ENCODE measurements at regions not wholly inside any gene's neighbourhood (a gene's known extent, or its start where the extent isn't known, plus 50 kb on each side); places are given as distances from the start of the nearest gene placed in this dataset.

DNA sequence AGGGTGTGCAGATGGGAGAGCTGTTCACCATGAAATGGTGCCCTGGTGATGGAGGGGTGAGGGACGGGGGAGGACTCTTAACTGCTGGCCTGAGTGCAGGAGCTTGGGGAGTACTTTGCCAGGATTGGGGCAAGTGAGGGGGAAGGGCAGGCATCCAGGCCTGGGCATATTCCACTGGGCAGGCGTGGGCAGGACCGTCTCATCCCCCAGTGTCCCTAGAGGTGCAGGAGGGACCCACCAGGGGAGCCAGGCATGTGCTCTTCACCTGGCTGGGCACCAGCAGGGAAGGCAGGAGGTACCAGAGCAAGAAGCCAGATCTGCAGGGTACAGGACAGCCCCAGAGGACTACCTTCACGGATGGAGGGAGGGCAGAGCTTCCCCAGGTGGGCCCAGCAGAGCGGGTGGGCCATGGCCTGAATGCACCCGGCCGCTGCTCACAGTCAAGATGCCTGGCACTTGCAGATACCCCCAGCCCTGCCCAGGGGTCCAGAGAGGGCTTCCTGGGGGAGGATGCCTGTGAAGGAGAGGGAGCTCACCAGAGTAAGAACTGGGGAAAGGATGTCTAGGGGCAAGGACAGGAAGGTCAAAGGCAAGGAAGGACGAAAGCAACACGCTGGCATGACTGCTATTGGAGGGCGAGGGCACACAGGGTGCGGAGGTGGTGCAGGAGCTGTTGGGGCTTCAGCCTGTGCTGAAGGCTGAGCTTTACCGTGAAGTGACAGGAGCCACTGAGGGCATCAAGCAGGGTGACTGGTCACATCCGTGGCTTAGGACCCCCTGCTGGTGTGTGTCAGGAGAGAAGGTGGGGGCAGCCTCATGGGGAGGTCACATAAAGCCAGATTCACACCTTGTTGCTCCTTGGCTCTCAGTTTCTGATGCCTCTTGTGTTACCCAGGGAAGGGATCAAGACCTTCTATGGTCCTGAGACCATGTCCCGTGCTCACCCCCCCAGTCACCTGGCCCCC, 68.2 kb upstream of the NKX1-1 start:
- TF ChIP-seq POLR2A (IDR thresholded peaks at IDR 0.05): no peak
- TF ChIP-seq, protein P1, sequence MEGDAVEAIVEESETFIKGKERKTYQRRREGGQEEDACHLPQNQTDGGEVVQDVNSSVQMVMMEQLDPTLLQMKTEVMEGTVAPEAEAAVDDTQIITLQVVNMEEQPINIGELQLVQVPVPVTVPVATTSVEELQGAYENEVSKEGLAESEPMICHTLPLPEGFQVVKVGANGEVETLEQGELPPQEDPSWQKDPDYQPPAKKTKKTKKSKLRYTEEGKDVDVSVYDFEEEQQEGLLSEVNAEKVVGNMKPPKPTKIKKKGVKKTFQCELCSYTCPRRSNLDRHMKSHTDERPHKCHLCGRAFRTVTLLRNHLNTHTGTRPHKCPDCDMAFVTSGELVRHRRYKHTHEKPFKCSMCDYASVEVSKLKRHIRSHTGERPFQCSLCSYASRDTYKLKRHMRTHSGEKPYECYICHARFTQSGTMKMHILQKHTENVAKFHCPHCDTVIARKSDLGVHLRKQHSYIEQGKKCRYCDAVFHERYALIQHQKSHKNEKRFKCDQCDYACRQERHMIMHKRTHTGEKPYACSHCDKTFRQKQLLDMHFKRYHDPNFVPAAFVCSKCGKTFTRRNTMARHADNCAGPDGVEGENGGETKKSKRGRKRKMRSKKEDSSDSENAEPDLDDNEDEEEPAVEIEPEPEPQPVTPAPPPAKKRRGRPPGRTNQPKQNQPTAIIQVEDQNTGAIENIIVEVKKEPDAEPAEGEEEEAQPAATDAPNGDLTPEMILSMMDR (IDR thresholded peaks at IDR 0.05): no peak
